HepG2 (cell line): ENCODE measurements at regions not wholly inside any gene's neighbourhood (a gene's known extent, or its start where the extent isn't known, plus 50 kb on each side); places are given as distances from the start of the nearest gene placed in this dataset.

Experiments
- ATAC-seq: fragments of 200-7000 bp; cut with Tn5 transposase; 3 replicates; pipeline ENCODE4 v1.9.1; 2020; ENCODE audit warnings: mild to moderate bottlenecking, moderate library complexity
- BruUV-seq: library from RNA; stranded (reverse); fragments of 400-500 nt; replicated peaks from 2 replicates; lab custom pipeline; 2021; lab: Mats Ljungman, UMichigan
- CTCF ChIA-PET: fragments of 300-600 bp; formaldehyde crosslinking; extraction: SDS; loops from one replicate; lab custom pipeline; 2021; ENCODE audit warnings: low total read pairs, inconsistent platforms, low intra/inter-chr PET ratio; lab: Yijun Ruan, JAX
- POLR2A ChIA-PET: fragments of 350-600 bp; sonication (Branson Sonifier 250); formaldehyde crosslinking; loops from one replicate; lab custom pipeline; 2020; ENCODE audit warnings: antibody characterized with exemption, inconsistent platforms; lab: Yijun Ruan, JAX
- DNase-seq: peaks from one replicate; pipeline ENCODE4 v3.0.0-alpha.2; 2015; ENCODE audit warnings: low spot score
- FAIRE-seq: peaks from 3 replicates; lab custom pipeline; 2011; peaks lifted over from hg19 to GRCh38; lab: Jason Lieb, UNC
- H2AFZ ChIP-seq: one replicate; pipeline ENCODE4 v1.6.1; 2011; ENCODE audit warnings: low read length, inconsistent platforms
- H3K27ac ChIP-seq: fragments of 300-600 bp; 3 replicates; pipeline ENCODE4 v1.8.0; 2011; ENCODE audit warnings: mixed run types, mild to moderate bottlenecking, mixed read lengths, low read length, inconsistent platforms; ENCODE audit not compliant: insufficient read depth; ENCODE audit errors: extremely low read length
- H3K27me3 ChIP-seq, 2 experiments: fragments of 200-600 bp in 1 of 2; 2 replicates in 1 of 2; 3 replicates in 1 of 2; pipeline versions ENCODE4 v1.6.0 to v1.8.0; 2011; ENCODE audit warnings: low read length in 2 of 2, mild to moderate bottlenecking in 2 of 2, moderate library complexity in 2 of 2, inconsistent platforms in 1 of 2; ENCODE audit not compliant: insufficient read depth in 2 of 2, control insufficient read depth in 1 of 2
- H3K36me3 ChIP-seq, 2 experiments: fragments of 200-600 bp in 1 of 2; replicated peaks in 1 of 2; 2 replicates in 1 of 2; 3 replicates in 1 of 2; pipeline versions ENCODE4 v1.5.1 to v1.8.0; 2011; ENCODE audit warnings: low read length in 2 of 2, inconsistent platforms in 1 of 2; ENCODE audit not compliant: insufficient read depth in 2 of 2, control insufficient read depth in 1 of 2
- H3K4me1 ChIP-seq: 2 replicates; pipeline ENCODE4 v1.5.1; 2012; ENCODE audit warnings: low read length, inconsistent platforms; ENCODE audit not compliant: insufficient read depth
- H3K4me2 ChIP-seq: 2 replicates; pipeline ENCODE4 v1.6.0; 2011; ENCODE audit warnings: low read depth, low read length, inconsistent platforms
- H3K4me3 ChIP-seq, 3 experiments: fragments of 200-600 bp in 1 of 3; sonication (generic), shearing (Covaris generic) in 1 of 3; replicated peaks in 1 of 3; 2 replicates each; pipeline ENCODE4 v1.5.1; 2011 to 2016; ENCODE audit warnings: low read length in 3 of 3, inconsistent platforms in 2 of 3, low read depth in 2 of 3, mild to moderate bottlenecking in 2 of 3, control low read depth in 1 of 3, mixed read lengths in 1 of 3; ENCODE audit not compliant: insufficient read depth in 1 of 3
- H3K79me2 ChIP-seq: one replicate; pipeline ENCODE4 v1.6.1; 2011; ENCODE audit warnings: low read length, inconsistent platforms; ENCODE audit not compliant: insufficient read depth
- H3K9ac ChIP-seq: 2 replicates; pipeline ENCODE4 v1.6.0; 2011; ENCODE audit warnings: mild to moderate bottlenecking, low read depth, low read length, inconsistent platforms; ENCODE audit not compliant: insufficient read depth
- H3K9me3 ChIP-seq: 2 replicates; pipeline ENCODE4 v1.5.1; 2012; ENCODE audit warnings: mild to moderate bottlenecking, low read length
- H4K20me1 ChIP-seq: 2 replicates; pipeline ENCODE4 v1.6.0; 2011; ENCODE audit warnings: inconsistent platforms, mild to moderate bottlenecking, low read length, moderate library complexity; ENCODE audit not compliant: insufficient read depth
- HIC2 ChIP-seq: sonication (generic); formaldehyde crosslinking; IDR thresholded peaks from 2 replicates; pipeline ENCODE4 v1.9.0; 2022; ENCODE audit warnings: low read depth, missing genetic modification reagents
- HNRNPL ChIP-seq: fragments of 200-400 bp; formaldehyde crosslinking; IDR thresholded peaks from 2 replicates; pipeline ENCODE4 v1.6.1; 2017; ENCODE audit warnings: mild to moderate bottlenecking, low read depth, low read length
- NR2F1 ChIP-seq, 2 experiments: fragments of 450-650 bp in 1 of 2; formaldehyde crosslinking in 1 of 2; IDR thresholded peaks; 2 replicates each; pipeline versions ENCODE4 v1.5.0 to v1.6.1; 2016 to 2020; ENCODE audit warnings: mild to moderate bottlenecking in 1 of 2, missing compliant biosample characterization in 1 of 2, missing genetic modification reagents in 1 of 2, moderate library complexity in 1 of 2
- PBX2 ChIP-seq: IDR thresholded peaks from 2 replicates; pipeline ENCODE4 v1.6.1; 2016; ENCODE audit warnings: control low read depth
- RARG ChIP-seq: sonication (generic); formaldehyde crosslinking; IDR thresholded peaks from 2 replicates; pipeline ENCODE4 v1.4.0; 2020; ENCODE audit warnings: low read depth, mild to moderate bottlenecking, missing genetic modification reagents
- SMAD3 ChIP-seq: sonication (generic); formaldehyde crosslinking; IDR thresholded peaks from 2 replicates; pipeline ENCODE4 v1.4.0; 2020; ENCODE audit warnings: missing genetic modification reagents
- SMARCC2 ChIP-seq: fragments of 450-650 bp; IDR thresholded peaks from 2 replicates; pipeline ENCODE4 v1.6.1; 2017; ENCODE audit warnings: antibody characterized with exemption, mild to moderate bottlenecking
- ZSCAN5A ChIP-seq: sonication (generic); formaldehyde crosslinking; IDR thresholded peaks from 2 replicates; pipeline ENCODE4 v1.8.0; 2022; ENCODE audit warnings: mild to moderate bottlenecking, missing genetic modification reagents, borderline replicate concordance
- WGBS: methylation state at CpG from one replicate; pipeline ENCODE4 v1.1.6; 2017; ENCODE audit warnings: low lambda C conversion rate; 5-methylcytosine and 5-hydroxymethylcytosine counted together
- in situ Hi-C: cut with HindIII; loops from 2 replicates; pipeline ENCODE4 v1.10.0; 2017; ENCODE audit warnings: low pct_unique_long_range_greater_than_20kb; ENCODE audit not compliant: extremely low pct_ligation_motif_present
- intact Hi-C: fragments of 100-400 bp; cut with micrococcal nuclease; formaldehyde crosslinking; loops from one replicate; pipeline ENCODE4 v1.10.0; 2022; ENCODE audit not compliant: unreplicated experiment
- TF ChIP-seq, protein P1 (sequence below): sonication (generic); formaldehyde crosslinking; IDR thresholded peaks from 2 replicates; pipeline ENCODE4 v1.5.0; 2020; ENCODE audit warnings: mild to moderate bottlenecking, missing genetic modification reagents

DNA sequence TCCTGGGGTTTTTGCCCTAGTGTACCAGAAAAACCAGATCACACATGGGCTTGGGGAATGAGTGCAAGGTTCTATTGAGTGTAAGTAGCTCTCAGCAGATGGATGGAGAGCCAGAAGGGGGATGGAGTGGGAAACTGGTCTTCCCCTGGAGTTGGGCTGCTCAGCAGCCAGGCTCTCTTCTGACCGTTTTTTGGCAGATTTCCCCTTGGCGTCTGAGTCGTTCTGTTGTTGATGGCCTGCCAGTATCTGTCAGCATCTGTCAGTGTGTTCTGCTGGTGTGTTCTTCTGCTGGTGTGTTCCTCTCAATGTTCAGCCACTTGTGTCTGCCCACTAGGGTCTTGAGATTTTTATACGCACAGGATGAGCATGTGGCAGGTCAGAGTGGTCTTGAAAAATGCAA is 633.9 kb upstream of the CPEB2 start:
- no peaks in the 10 kb centered on the region for H3K4me1 ChIP-seq
- CTCF ChIA-PET: no interaction called here
- WGBS: 33% methylated on average over 3 of the region's 4 CpGs
- no peak for TF ChIP-seq NR2F1 (CRISPR knock-in tag; IDR thresholded peaks at IDR 0.05)
- TF ChIP-seq HIC2 (CRISPR knock-in tag): no peak
- TF ChIP-seq, protein P1, sequence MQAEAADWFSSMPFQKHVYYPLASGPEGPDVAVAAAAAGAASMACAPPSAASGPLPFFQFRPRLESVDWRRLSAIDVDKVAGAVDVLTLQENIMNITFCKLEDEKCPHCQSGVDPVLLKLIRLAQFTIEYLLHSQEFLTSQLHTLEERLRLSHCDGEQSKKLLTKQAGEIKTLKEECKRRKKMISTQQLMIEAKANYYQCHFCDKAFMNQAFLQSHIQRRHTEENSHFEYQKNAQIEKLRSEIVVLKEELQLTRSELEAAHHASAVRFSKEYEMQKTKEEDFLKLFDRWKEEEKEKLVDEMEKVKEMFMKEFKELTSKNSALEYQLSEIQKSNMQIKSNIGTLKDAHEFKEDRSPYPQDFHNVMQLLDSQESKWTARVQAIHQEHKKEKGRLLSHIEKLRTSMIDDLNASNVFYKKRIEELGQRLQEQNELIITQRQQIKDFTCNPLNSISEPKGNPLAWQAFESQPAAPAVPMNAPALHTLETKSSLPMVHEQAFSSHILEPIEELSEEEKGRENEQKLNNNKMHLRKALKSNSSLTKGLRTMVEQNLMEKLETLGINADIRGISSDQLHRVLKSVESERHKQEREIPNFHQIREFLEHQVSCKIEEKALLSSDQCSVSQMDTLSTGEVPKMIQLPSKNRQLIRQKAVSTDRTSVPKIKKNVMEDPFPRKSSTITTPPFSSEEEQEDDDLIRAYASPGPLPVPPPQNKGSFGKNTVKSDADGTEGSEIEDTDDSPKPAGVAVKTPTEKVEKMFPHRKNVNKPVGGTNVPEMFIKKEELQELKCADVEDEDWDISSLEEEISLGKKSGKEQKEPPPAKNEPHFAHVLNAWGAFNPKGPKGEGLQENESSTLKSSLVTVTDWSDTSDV (CRISPR knock-in tag): no peak
- no peak for TF ChIP-seq SMAD3 (CRISPR knock-in tag)
- TF ChIP-seq ZSCAN5A (CRISPR knock-in tag): no peak
- TF ChIP-seq RARG (CRISPR knock-in tag): no peak
- no peak for TF ChIP-seq HNRNPL
- no peak for TF ChIP-seq PBX2
- no peak for TF ChIP-seq SMARCC2

More for the DNA sequence above, 633.9 kb upstream of the CPEB2 start:
- Histone ChIP-seq H3K79me2 (no peaks in the 10 kb centered on the region), H3K27ac (no peak overlapping the region), H3K36me3 (no peaks in the 10 kb centered on the region), H2AFZ (no peak overlapping the region), H3K4me2 (no peak overlapping the region), H3K4me3 (no peak overlapping the region), H3K27me3 (no peaks in the 10 kb centered on the region), H4K20me1 (no peaks in the 10 kb centered on the region), H3K9me3 (peaks cover 94% of the 10 kb centered on the region), H3K9ac (no peak overlapping the region)
- POLR2A ChIA-PET: no interaction called here
- FAIRE-seq (no peak), DNase-seq (no peak), ATAC-seq (no peak)
- in situ Hi-C loops: no loop called here
- no TSS peak for BruUV-seq
- intact Hi-C loops: no loop called here
